NCI-H226 (cell line): ENCODE measurements at regions not wholly inside any gene's neighbourhood (a gene's known extent, or its start where the extent isn't known, plus 50 kb on each side); places are given as distances from the start of the nearest gene placed in this dataset.
A peak's percentile ranks its signal among the peaks of the same experiment; 100 is the strongest.
"Not testable (repeated sequence)": the region's sequence is repeated elsewhere in the genome, so short reads cannot be mapped to it uniquely, and the experiment has no call there.

Source experiments
- DNase-seq: peaks from one replicate; pipeline ENCODE4 v3.0.0-alpha.2; 2015

DNA sequence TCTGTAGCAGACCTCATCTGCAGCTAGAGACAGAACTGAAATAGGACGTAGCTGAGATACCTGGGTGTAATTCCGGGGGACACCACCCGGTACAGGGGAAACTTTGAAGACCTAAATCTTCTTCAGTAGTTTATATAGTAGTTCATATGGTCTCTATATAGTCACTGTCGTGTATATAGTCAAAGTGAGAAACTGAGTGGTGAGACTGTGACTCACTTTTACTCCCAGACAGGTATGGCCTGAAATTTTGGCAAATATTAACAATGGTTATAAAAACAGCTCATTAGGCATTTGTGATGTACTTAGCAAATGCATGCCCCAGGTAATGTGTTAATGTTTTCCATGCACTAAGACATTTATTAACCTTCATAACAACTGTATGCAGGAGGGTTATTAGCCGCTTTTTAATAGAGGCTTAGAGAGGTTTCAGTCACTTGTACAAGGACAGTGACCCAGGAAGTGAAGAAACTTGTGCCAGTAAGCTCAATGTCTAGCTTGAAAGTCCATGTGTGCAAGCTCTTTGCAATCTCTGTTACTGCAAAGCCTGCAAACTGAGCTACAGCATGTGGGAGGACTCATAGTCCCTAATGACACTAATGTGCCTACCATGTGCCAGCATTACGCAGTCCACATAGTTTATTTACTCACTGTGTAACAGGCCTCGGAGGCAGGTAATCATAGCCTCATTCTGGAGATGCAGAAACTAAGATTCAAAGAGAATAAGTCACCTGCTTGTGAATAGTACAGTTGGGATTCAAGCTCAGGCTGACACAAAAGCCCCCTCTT, 165.4 kb upstream of the CHD6 start:
- DNase-seq: no peak

- no peak for DNase-seq
Measured at GRCh38 chr20:41782730-41783406, 164.7 kb upstream of the CHD6 start.

DNA sequence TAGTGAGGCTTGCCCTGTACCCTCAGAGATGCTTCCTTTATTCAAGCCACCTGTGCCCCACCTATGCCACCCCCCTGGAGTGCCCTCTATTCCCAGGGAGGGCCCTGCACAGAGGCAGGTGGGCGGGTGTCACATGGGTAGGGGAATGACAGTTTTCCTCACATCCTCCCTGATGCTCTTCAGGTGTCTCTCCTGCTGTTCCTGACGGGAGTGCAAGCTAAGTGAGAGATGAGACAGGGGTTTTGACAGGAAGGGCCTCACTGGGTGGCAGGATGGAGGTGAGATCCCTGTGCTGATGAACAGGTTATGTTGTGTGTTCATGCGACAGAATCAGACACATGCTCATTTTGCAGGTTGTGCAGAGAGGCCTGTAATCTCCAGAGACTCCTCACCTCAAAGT, 164.1 kb upstream of the CHD6 start:
- no peak for DNase-seq

DNA sequence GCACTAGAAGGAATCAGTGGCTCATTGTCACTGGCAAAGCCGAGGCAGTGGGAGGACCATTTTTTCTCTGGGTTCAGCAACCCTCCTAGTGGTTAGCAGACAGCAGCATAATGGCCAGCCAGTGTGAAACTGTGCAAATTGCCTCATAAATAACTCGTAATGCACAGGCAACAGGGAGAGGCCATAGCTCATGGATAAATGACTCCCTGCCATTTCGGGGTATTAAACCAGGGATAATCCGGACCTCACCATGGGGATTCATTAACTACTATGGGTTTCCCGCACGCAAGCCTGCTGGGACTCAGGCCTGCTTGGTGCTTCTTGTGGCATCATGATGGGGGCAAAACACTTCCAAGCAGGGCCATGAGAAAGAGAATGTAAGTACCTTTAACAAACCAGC, 158.2 kb upstream of the CHD6 start:
- no peak for DNase-seq

GRCh38 chr20:41774291-41774690, 156.1 kb upstream of the CHD6 start:
- DNase-seq: no peak

DNA sequence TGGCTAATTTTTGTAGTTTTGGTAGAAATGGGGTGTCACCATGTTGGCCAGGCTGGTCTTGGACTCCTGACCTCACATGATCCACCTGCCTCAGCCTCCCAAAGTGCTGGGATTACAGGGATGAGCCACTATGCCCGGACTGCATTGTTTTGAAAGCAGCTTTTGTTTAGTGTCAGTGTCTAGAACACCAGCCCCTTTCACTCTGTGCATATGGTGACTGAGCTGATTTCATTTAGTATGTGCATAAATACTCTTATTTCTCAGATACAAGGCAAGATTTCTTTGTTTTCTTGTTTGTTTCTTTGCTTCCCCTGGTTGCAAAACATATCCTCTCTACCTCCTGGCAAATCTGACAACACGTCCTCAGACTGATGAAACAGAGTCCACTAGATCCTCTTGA, 152.8 kb upstream of the CHD6 start:
- DNase-seq: no peak

DNA sequence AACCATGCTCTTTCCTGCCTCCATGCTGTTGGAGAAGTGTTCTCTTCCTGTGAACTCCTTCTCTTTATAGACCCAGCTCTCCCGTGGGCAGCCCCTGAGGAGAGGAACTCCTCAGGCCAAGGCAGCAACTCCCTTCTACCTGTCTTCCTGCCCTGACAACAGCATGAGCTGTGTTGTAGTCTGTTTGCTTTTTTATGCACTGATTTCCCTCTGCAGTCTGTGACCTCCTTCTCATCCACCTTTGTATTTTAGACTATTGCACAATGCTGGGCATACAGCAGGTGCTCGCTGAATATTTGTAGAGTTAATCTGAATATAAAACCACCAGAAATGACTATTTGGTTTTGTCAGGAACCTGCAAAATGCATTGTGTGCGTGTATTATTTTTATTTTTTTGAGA, 152.2 kb upstream of the CHD6 start:
- DNase-seq: no peak

DNA sequence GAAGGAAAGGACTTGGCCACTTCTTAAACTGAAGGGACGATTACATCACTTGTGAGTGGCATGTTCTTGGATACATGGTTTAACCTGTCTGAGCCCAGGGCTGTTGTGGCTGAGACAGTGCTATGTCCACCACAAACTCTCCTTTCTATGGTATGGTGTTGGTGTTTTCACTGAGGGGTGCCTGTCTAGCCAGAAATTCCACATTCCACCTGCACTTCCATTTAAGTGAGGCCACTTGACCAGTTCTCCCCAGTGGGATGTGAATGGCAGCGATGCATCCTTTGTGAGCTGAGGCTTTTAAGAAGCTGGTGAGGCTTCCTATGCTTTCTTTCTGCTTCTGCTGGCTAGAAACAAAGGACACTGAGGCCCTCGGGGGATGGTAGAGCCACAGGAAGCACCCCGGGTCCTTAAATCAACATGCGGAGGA, 151.4 kb upstream of the CHD6 start:
- DNase-seq: no peak

DNA sequence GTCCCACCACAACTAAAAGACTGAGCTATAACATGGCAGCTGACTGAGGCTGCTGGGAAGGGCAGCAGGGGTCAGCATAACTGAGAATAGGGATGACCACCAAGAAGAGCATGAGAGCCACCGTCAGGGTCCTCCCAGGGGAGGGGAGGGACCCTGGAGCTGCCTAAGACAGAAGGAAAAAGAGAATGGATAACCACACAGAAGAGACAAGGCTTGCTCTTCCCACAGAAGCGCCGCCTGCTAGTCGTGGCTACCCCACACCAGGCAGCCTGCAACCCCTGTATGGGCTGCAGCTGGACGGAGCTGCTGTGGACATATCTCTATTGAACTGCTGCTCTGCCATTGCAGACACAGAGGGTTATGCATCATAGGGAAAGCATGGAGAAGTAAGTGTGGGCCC, 132.0 kb upstream of the CHD6 start:
- DNase-seq: no peak

DNA sequence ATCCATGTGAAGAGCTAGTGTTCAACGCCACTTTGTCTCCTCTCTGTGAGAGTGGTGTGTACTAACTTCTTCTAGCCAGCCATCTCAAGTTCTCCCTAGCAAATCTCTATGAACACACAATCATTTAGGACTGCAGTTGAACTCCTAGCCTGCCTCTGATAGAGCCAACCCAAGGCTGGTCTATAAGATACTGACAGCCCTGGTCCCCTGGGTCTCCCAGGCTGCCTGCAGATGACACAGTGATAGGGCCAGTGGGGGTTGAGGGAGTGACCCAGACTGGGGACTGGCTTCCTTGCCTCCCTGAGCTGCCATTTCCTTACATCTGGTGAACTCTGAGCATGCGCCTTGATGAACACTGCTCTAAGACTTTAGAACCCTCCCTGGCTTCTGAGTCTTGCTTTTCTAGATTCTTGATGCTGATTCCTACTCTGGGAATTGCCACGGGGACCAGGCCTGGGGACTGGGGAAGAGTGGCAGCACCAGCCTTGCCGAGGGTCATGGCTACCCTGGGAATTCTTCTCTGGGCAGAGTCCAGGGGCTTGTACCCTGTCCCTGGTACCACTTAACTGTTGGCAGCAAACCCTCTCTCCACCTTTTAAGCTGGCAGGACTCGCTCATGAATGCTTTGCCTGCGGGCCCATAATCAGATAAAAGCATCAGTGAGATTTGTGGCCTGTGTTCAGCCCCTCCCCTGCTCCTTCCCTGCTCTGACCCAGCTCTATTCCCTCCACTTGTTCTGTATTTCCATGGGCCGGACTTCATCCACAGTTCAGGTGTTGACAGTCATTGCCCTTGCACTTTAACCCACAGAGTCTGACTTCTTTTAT, 130.8 kb upstream of the CHD6 start:
- no peak for DNase-seq

- no peak for DNase-seq
Measured at GRCh38 chr20:41748051-41748450, 129.9 kb upstream of the CHD6 start.

- DNase-seq: no peak
Measured at GRCh38 chr20:41747226-41747625, 129.0 kb upstream of the CHD6 start.

DNA sequence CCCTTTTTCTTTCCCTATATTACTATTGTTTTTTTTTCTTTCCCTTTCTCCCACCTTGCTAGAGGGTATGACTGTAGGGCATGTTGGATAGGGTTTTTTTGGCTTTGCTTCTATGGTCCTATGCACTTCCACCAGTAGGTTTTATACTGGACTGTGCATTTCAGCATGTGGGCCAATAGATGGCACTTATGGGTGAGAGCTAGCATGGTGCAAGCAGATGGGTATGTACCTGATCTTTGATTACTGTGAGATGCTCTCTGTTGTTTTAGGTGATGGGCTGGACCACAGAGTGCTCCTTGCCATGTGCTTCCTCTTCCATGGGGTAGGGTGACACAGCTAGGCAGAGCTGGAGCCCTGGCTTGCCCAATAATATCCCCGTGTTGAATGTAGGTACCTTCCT, 128.5 kb upstream of the CHD6 start:
- DNase-seq: no peak

- DNase-seq: peak; percentile 11
Measured at GRCh38 chr20:41738604-41739206, 120.5 kb upstream of the CHD6 start.

DNA sequence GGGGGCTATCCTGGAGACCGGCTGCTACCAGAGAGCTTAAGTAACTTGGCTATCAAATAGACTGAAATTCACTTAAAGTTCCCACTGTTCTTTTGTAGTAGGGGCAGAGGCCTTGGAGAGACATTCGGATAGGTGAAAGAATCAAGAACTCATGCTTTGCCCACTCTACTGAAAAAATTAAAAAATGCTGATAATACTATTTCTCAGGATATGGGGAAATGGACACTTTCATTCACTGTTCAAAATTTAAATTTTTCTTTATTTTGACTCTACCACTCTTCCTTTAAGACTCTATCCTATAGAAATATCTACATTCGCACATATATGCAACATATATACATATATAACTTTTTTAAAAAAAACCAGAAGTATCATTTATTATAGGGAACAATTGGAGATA, 117.8 kb upstream of the CHD6 start:
- DNase-seq: no peak

- peak; percentile 17 for DNase-seq
Measured at GRCh38 chr20:41734506-41734945, 116.3 kb upstream of the CHD6 start.

DNA sequence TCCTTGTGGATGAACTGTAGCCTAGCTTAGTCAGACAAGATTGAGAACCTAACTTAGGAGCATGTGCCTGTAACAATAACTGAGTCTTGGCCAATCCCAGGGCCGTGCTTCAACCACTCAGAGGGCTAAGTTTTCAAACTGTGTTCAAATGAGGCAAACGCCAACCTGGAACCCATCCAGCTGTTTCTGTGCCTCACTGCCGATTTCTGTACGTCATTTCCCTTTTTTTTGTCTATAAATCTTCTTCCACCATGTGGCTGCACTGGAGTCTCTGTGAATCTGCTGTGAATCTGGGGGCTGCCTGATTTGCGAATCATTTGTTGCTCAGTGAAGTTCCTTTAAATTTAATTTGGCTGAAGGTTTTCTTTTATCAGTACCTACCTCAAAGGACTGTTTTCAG, 115.0 kb upstream of the CHD6 start:
- no peak for DNase-seq

GRCh38 chr20:41731198-41731597, 113.0 kb upstream of the CHD6 start:
- not testable (repeated sequence) for DNase-seq

DNA sequence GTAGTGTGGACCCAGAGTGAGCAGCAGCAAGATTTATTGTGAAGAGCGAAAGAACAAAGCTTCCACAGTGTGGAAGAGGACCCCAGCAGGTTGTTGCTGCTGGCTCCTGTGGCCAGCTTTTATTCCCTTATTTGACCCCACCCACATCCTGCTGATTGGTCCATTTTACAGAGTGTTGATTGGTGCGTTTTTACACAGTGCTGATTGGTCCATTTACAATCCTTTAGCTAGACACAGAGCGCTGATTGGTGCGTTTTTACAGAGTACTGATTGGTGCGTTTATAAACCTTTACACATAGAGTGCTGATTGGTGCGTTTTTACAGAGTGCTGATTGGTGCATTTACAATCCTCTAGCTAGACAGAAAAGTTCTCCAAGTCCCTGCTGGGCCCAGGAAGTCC, 109.5 kb upstream of the CHD6 start:
- DNase-seq: not testable (repeated sequence)

DNA sequence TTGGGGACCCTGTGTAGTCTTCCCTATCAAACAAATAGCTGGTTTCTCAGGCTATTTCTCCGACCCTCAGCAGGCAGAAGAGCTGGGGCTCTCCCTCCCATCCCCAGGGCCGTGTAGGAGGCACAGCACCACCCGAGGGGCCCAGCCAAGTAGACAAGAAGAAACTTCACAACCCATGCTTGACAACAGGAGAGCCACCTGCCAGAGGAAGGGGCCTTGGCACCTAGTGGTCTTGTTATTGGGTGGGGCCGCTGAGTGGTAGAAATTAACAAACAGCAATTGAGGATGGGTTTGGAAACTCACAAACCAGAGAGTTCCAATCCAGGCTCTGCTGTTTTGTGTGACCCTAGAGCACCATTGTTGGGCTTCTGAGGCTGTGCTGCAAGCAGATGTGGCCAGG, 108.5 kb upstream of the CHD6 start:
- no peak for DNase-seq

GRCh38 chr20:41719151-41719550, 101.0 kb upstream of the CHD6 start:
- DNase-seq: no peak

- DNase-seq: no peak
Measured at GRCh38 chr20:41717483-41717882, 99.3 kb upstream of the CHD6 start.

DNA sequence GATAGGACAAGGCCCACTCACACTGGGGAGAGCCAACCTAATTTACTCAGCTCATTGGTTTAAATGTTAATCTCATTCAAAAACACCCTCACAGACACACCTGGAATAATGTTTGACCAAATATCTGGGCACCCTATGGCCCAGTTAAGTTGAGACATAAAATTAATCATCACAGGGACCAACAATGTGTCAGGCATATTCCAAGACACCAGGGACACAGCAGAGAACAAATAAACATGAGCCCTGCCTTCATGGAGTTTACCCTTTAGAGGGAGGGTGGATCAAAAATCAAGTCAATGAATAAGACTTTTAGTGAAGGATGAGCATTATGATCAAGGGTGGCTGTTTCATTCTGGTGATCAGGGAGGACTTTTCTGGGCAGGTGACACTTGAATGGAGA, 98.7 kb upstream of the CHD6 start:
- DNase-seq: no peak
